ENCODE measurements at regions not wholly inside any gene's neighbourhood (a gene's known extent, or its start where the extent isn't known, plus 50 kb on each side); places are given as distances from the start of the nearest gene placed in this dataset.

- TF ChIP-seq CTCF (conservative IDR thresholded peaks at IDR 0.05; ENCODE audit: low read depth, low read length) (no peak), CEBPB (IDR thresholded peaks at IDR 0.05; ENCODE audit: low read depth, low read length) (no peak), POLR2A (IDR thresholded peaks at IDR 0.05; ENCODE audit: low read depth, low read length) (no peak), USF2 (IDR thresholded peaks at IDR 0.05; ENCODE audit: low read depth, low read length) (no peak)
These were observed 367.4 kb upstream of the FAT3 start for GRCh38 chr11:91857179-91857578.

All from IMR-90 (cell line).